ENCODE measurements at regions not wholly inside any gene's neighbourhood (a gene's known extent, or its start where the extent isn't known, plus 50 kb on each side); places are given as distances from the start of the nearest gene placed in this dataset.

- no peaks in the 10 kb centered on the region for H3K4me1 Mint-ChIP-seq
- H3K4me3 Mint-ChIP-seq: no peak overlapping the region
- no peaks in the 10 kb centered on the region for H3K27me3 Mint-ChIP-seq
- H3K4me1 ChIP-seq (ENCODE audit: insufficient read depth, low read length): no peaks in the 10 kb centered on the region
- ChIA-PET POLR2A (ENCODE audit: partially characterized antibody) (no interaction called here), CTCF (ENCODE audit: partially characterized antibody) (no interaction called here)
- H3K27me3 ChIP-seq (ENCODE audit: insufficient read depth, low read length): no peaks in the 10 kb centered on the region
- H3K9me3 Mint-ChIP-seq: peaks cover 0 to 15% (median 3%) of the 10 kb centered on the region in 8 donors
- H3K4me3 ChIP-seq (ENCODE audit: low read length in 2 of 2): no peak overlapping the region
- H3K9me3 ChIP-seq (ENCODE audit: control insufficient read depth in 1 of 2, low read length in 2 of 2): no peaks in the 10 kb centered on the region
- no peaks in the 10 kb centered on the region for H3K36me3 ChIP-seq (ENCODE audit: insufficient read depth, low read length)
- H3K36me3 Mint-ChIP-seq: no peaks in the 10 kb centered on the region
- no peak for DNase-seq
- H3K27ac ChIP-seq (ENCODE audit: low read depth, low read length): no peak overlapping the region
- intact Hi-C loops (cut with micrococcal nuclease): no loop called here
- H3K27ac Mint-ChIP-seq: no peak overlapping the region
Observed at GRCh38 chr11:37929100-37929653, 1331.1 kb upstream of the RAG2 start.

GRCh38 chr11:37926772-37927171, 1328.7 kb upstream of the RAG2 start:
- ChIA-PET CTCF (ENCODE audit: partially characterized antibody) (no interaction called here), POLR2A (ENCODE audit: partially characterized antibody) (no interaction called here)
- no peaks in the 10 kb centered on the region for H3K27me3 Mint-ChIP-seq
- intact Hi-C loops (cut with micrococcal nuclease): no loop called here
- Histone ChIP-seq H3K27me3 (ENCODE audit: insufficient read depth, low read length) (no peaks in the 10 kb centered on the region), H3K27ac (ENCODE audit: low read depth, low read length) (no peak overlapping the region), H3K9me3 (ENCODE audit: control insufficient read depth in 1 of 2, low read length in 2 of 2) (no peaks in the 10 kb centered on the region), H3K36me3 (ENCODE audit: insufficient read depth, low read length) (no peaks in the 10 kb centered on the region), H3K4me3 (ENCODE audit: low read length in 2 of 2) (no peak overlapping the region), H3K4me1 (ENCODE audit: insufficient read depth, low read length) (no peaks in the 10 kb centered on the region)
- peaks cover 2 to 13% (median 6%) of the 10 kb centered on the region in 8 donors for H3K9me3 Mint-ChIP-seq
- no peak overlapping the region for H3K4me3 Mint-ChIP-seq
- no peak overlapping the region for H3K27ac Mint-ChIP-seq
- DNase-seq: no peak
- no peaks in the 10 kb centered on the region for H3K36me3 Mint-ChIP-seq
- H3K4me1 Mint-ChIP-seq: no peaks in the 10 kb centered on the region

- H3K27me3 ChIP-seq (ENCODE audit: insufficient read depth, low read length): no peaks in the 10 kb centered on the region
- no peaks in the 10 kb centered on the region for H3K4me1 ChIP-seq (ENCODE audit: insufficient read depth, low read length)
- H3K27ac Mint-ChIP-seq: no peak overlapping the region
- H3K36me3 Mint-ChIP-seq: no peaks in the 10 kb centered on the region
- intact Hi-C loops (cut with micrococcal nuclease): no loop called here
- H3K27me3 Mint-ChIP-seq: no peaks in the 10 kb centered on the region
- no peak overlapping the region for H3K4me3 Mint-ChIP-seq
- POLR2A ChIA-PET (ENCODE audit: partially characterized antibody): no interaction called here
- CTCF ChIA-PET (ENCODE audit: partially characterized antibody): no interaction called here
- no peaks in the 10 kb centered on the region for H3K36me3 ChIP-seq (ENCODE audit: insufficient read depth, low read length)
- DNase-seq: no peak
- no peak overlapping the region for H3K27ac ChIP-seq (ENCODE audit: low read depth, low read length)
- H3K4me3 ChIP-seq (ENCODE audit: low read length in 2 of 2): no peak overlapping the region
- peaks cover 0 to 10% (median 4%) of the 10 kb centered on the region in 8 donors for H3K9me3 Mint-ChIP-seq
- H3K4me1 Mint-ChIP-seq: no peaks in the 10 kb centered on the region
- H3K9me3 ChIP-seq (ENCODE audit: control insufficient read depth in 1 of 2, low read length in 2 of 2): peaks cover 0 to 3% of the 10 kb centered on the region in 2 donors
Observed at GRCh38 chr11:37916331-37916730, 1318.3 kb upstream of the RAG2 start.

DNA sequence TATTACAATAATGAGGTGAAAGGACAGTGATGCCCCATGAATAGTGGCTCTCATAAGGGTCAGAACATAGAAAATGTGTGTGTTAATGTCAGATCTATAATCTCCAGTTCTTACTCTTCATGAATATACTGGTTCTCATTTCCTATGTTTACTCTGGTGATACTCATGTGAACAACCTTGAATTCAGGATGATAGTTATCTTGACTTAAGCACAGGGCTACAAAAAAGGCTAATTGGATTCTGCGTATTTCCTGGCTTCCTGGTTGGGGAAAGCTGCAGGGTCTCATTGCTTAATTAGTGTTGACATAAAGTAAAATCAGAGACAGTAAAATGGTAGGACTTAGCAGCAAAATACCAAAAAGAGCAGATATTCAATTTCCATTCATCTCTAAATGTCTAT, 1316.8 kb upstream of the RAG2 start:
- H3K27ac ChIP-seq (ENCODE audit: low read depth, low read length): no peak overlapping the region
- Mint-ChIP-seq H3K27ac (no peak overlapping the region), H3K4me3 (no peak overlapping the region), H3K9me3 (peaks cover 0 to 16% (median 4%) of the 10 kb centered on the region in 8 donors), H3K27me3 (no peaks in the 10 kb centered on the region), H3K4me1 (no peaks in the 10 kb centered on the region), H3K36me3 (no peaks in the 10 kb centered on the region)
- intact Hi-C loops (cut with micrococcal nuclease): no loop called here
- H3K36me3 ChIP-seq (ENCODE audit: insufficient read depth, low read length): no peaks in the 10 kb centered on the region
- H3K9me3 ChIP-seq (ENCODE audit: control insufficient read depth in 1 of 2, low read length in 2 of 2): peaks cover 0 to 3% of the 10 kb centered on the region in 2 donors
- POLR2A ChIA-PET (ENCODE audit: partially characterized antibody): no interaction called here
- no peaks in the 10 kb centered on the region for H3K27me3 ChIP-seq (ENCODE audit: insufficient read depth, low read length)
- CTCF ChIA-PET (ENCODE audit: partially characterized antibody): no interaction called here
- DNase-seq: no peak
- H3K4me1 ChIP-seq (ENCODE audit: insufficient read depth, low read length): no peaks in the 10 kb centered on the region
- H3K4me3 ChIP-seq (ENCODE audit: low read length in 2 of 2): no peak overlapping the region

DNA sequence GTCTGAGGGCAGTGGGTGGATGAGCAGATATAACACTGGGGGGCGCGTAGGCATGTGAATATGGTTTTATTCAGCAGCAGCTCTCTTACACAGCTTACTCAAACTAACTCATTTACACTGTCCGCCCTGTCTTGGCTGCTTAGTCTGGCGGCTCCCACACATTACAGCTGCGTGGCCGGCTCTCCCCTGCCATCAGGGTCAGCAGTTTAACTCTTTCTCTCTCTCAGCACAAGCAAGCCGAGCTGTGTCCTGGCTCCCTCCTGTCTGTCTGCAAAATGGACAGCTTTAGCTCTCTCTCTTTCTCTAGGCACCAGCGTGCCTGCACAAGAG, 1310.1 kb upstream of the RAG2 start:
- no peak overlapping the region for H3K27ac ChIP-seq (ENCODE audit: low read depth, low read length)
- no peaks in the 10 kb centered on the region for H3K27me3 ChIP-seq (ENCODE audit: insufficient read depth, low read length)
- H3K36me3 Mint-ChIP-seq: no peaks in the 10 kb centered on the region
- DNase-seq: no peak
- H3K27me3 Mint-ChIP-seq: no peaks in the 10 kb centered on the region
- ChIA-PET POLR2A (ENCODE audit: partially characterized antibody) (no interaction called here), CTCF (ENCODE audit: partially characterized antibody) (no interaction called here)
- no peak overlapping the region for H3K27ac Mint-ChIP-seq
- no peak overlapping the region for H3K4me3 ChIP-seq (ENCODE audit: low read length in 2 of 2)
- no peaks in the 10 kb centered on the region for H3K9me3 ChIP-seq (ENCODE audit: control insufficient read depth in 1 of 2, low read length in 2 of 2)
- intact Hi-C loops (cut with micrococcal nuclease): no loop called here
- no peaks in the 10 kb centered on the region for H3K4me1 ChIP-seq (ENCODE audit: insufficient read depth, low read length)
- H3K4me1 Mint-ChIP-seq: no peaks in the 10 kb centered on the region
- H3K36me3 ChIP-seq (ENCODE audit: insufficient read depth, low read length): no peaks in the 10 kb centered on the region
- no peak overlapping the region for H3K4me3 Mint-ChIP-seq
- H3K9me3 Mint-ChIP-seq: peaks cover 0 to 17% (median 8%) of the 10 kb centered on the region in 8 donors

DNA sequence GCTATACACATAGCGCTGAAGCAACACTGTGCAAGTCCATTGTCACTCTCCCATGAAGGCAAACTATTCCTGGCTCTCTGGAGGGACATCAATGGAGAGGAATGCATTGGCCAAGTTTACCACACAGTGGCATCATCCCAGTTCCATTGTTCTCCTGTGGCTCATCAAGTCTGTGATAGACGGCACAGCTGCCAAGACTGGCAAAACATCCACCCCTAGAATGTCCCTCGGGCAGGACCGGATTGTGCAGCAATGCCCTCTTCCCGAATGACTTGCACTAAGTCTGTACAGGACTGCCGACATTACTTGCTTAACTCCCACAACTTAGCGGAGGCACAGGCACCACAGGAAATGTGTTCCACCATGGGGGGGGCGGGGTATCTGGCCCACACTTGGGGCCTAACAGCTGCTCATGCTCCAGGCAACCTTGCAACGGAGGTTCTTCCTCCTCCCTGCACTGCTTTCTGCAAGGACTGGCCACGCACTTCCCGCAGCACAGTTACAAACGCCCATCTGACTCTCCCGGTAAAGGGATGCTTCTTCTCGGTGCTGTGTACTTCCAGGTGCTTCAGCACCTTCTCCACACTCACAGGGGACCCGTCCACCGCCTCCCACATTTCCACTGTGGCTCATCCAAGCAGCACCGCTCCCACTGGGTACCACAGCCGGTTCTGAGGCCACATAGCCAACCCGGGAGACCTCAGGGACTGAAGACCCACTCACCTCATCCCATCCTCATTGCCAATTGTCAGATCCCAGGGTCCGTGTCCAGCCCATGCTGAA, 1309.6 kb upstream of the RAG2 start:
- Histone ChIP-seq H3K36me3 (ENCODE audit: insufficient read depth, low read length) (no peaks in the 10 kb centered on the region), H3K27me3 (ENCODE audit: insufficient read depth, low read length) (no peaks in the 10 kb centered on the region), H3K4me3 (ENCODE audit: low read length in 2 of 2) (no peak overlapping the region), H3K4me1 (ENCODE audit: insufficient read depth, low read length) (no peaks in the 10 kb centered on the region), H3K27ac (ENCODE audit: low read depth, low read length) (no peak overlapping the region), H3K9me3 (ENCODE audit: control insufficient read depth in 1 of 2, low read length in 2 of 2) (no peaks in the 10 kb centered on the region)
- DNase-seq: no peak
- ChIA-PET CTCF (ENCODE audit: partially characterized antibody) (no interaction called here), POLR2A (ENCODE audit: partially characterized antibody) (no interaction called here)
- intact Hi-C loops (cut with micrococcal nuclease): no loop called here
- no peak overlapping the region for H3K4me3 Mint-ChIP-seq
- peaks cover 0 to 17% (median 8%) of the 10 kb centered on the region in 8 donors for H3K9me3 Mint-ChIP-seq
- H3K27me3 Mint-ChIP-seq: no peaks in the 10 kb centered on the region
- H3K36me3 Mint-ChIP-seq: no peaks in the 10 kb centered on the region
- H3K4me1 Mint-ChIP-seq: no peaks in the 10 kb centered on the region
- no peak overlapping the region for H3K27ac Mint-ChIP-seq

DNA sequence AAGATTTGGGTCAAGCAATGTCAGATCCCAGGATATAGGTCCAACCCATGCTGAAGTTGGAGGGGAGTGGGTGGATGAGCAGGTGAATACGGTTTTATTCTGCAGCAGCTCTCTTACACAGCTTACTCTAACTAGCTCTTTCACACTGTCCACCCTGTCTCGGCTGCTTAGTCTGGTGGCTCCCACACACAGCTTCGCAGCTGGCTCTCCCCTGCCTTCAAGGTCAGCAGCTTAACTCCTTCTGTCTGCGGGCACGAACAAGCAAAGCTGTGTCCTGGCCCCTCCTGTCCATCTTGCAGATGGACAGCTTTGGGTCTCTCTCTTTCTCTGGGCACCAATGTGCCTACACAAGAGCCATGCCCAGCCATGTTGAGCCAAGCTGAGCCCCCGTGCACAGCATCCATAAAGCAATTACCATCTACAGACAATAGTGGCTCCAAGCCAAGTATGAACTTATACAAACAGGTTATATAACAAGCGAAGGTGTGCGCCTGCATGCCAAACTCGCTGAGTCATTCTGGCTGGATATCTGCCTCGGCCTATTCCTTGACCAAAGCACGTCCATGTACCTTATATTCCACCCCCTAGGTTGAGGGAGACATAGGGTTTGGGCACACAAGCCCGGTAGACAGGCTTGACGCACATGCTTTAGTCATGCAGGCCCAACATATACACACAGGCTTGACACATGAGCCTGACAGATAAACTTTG, 1307.8 kb upstream of the RAG2 start:
- Mint-ChIP-seq H3K36me3 (no peaks in the 10 kb centered on the region), H3K9me3 (peaks cover 4 to 24% (median 10%) of the 10 kb centered on the region in 8 donors), H3K4me1 (no peaks in the 10 kb centered on the region), H3K27ac (no peak overlapping the region), H3K27me3 (no peaks in the 10 kb centered on the region), H3K4me3 (no peak overlapping the region)
- ChIA-PET CTCF (ENCODE audit: partially characterized antibody) (no interaction called here), POLR2A (ENCODE audit: partially characterized antibody) (no interaction called here)
- no peak overlapping the region for H3K27ac ChIP-seq (ENCODE audit: low read depth, low read length)
- H3K4me1 ChIP-seq (ENCODE audit: insufficient read depth, low read length): no peaks in the 10 kb centered on the region
- H3K4me3 ChIP-seq (ENCODE audit: low read length in 2 of 2): no peak overlapping the region
- no peak for DNase-seq
- H3K27me3 ChIP-seq (ENCODE audit: insufficient read depth, low read length): no peaks in the 10 kb centered on the region
- intact Hi-C loops (cut with micrococcal nuclease): no loop called here
- no peaks in the 10 kb centered on the region for H3K36me3 ChIP-seq (ENCODE audit: insufficient read depth, low read length)
- H3K9me3 ChIP-seq (ENCODE audit: control insufficient read depth in 1 of 2, low read length in 2 of 2): no peaks in the 10 kb centered on the region

Data from CD4-positive, alpha-beta memory T cell (primary cell).